HEK293T (cell line): ENCODE measurements at regions not wholly inside any gene's neighbourhood (a gene's known extent, or its start where the extent isn't known, plus 50 kb on each side); places are given as distances from the start of the nearest gene placed in this dataset.
"Not testable (repeated sequence)": the region's sequence is repeated elsewhere in the genome, so short reads cannot be mapped to it uniquely, and the experiment has no call there.

ENCODE experiments used
- CTCF ChIA-PET: fragments of 350-600 bp; formaldehyde crosslinking; extraction: SDS; loops from one replicate; lab custom pipeline; 2021; ENCODE audit warnings: antibody characterized with exemption, inconsistent platforms; lab: Yijun Ruan, JAX
- POLR2A ChIA-PET: fragments of 350-600 bp; formaldehyde crosslinking; extraction: SDS; loops from one replicate; lab custom pipeline; 2020; ENCODE audit warnings: antibody characterized with exemption, inconsistent platforms; lab: Yijun Ruan, JAX
- DNase-seq: peaks from one replicate; pipeline ENCODE4 v3.0.0; 2012; ENCODE audit warnings: mixed read lengths; ENCODE audit errors: extremely low spot score
- ARNT ChIP-seq: fragments of 450-650 bp; IDR thresholded peaks from 2 replicates; pipeline ENCODE4 v1.6.1; 2017; ENCODE audit warnings: mild to moderate bottlenecking
- BHLHE40 ChIP-seq: fragments of 450-650 bp; IDR thresholded peaks from 2 replicates; pipeline ENCODE4 v1.6.1; 2016; ENCODE audit warnings: mild to moderate bottlenecking, moderate library complexity, borderline replicate concordance
- CTBP1 ChIP-seq: fragments of 450-650 bp; IDR thresholded peaks from 2 replicates; pipeline ENCODE4 v1.6.1; 2016; ENCODE audit warnings: borderline replicate concordance
- ELF4 ChIP-seq: fragments of 450-650 bp; IDR thresholded peaks from 2 replicates; pipeline ENCODE4 v1.6.1; 2017; ENCODE audit warnings: antibody characterized with exemption
- FOXA1 ChIP-seq: fragments of 450-650 bp; IDR thresholded peaks from 2 replicates; pipeline ENCODE4 v1.6.1; 2016; ENCODE audit warnings: mild to moderate bottlenecking
- FOXK2 ChIP-seq: fragments of 450-650 bp; IDR thresholded peaks from 2 replicates; pipeline ENCODE4 v1.6.1; 2016; ENCODE audit warnings: mild to moderate bottlenecking
- FOXM1 ChIP-seq: fragments of 450-650 bp; IDR thresholded peaks from 2 replicates; pipeline ENCODE4 v1.6.1; 2017; ENCODE audit warnings: mild to moderate bottlenecking, borderline replicate concordance
- HDGF ChIP-seq: fragments of 450-650 bp; IDR thresholded peaks from 2 replicates; pipeline ENCODE4 v1.6.1; 2017; ENCODE audit warnings: antibody characterized with exemption, borderline replicate concordance
- L3MBTL2 ChIP-seq: fragments of 450-650 bp; conservative IDR thresholded peaks from 2 replicates; pipeline ENCODE4 v1.6.1; 2016; ENCODE audit warnings: mild to moderate bottlenecking
- LEF1 ChIP-seq: fragments of 450-650 bp; IDR thresholded peaks from 2 replicates; pipeline ENCODE4 v1.6.1; 2017; ENCODE audit warnings: mild to moderate bottlenecking, borderline replicate concordance
- NFRKB ChIP-seq: fragments of 450-650 bp; IDR thresholded peaks from 2 replicates; pipeline ENCODE4 v1.6.1; 2016; ENCODE audit warnings: mild to moderate bottlenecking, moderate library complexity
- PKNOX1 ChIP-seq: fragments of 450-650 bp; IDR thresholded peaks from 2 replicates; pipeline ENCODE4 v1.6.1; 2016
- SP1 ChIP-seq: fragments of 450-650 bp; IDR thresholded peaks from 2 replicates; pipeline ENCODE4 v1.6.1; 2017
- SUZ12 ChIP-seq: fragments of 450-650 bp; IDR thresholded peaks from 2 replicates; pipeline ENCODE4 v1.6.1; 2016; ENCODE audit warnings: mild to moderate bottlenecking
- TARDBP ChIP-seq: fragments of 450-650 bp; IDR thresholded peaks from 2 replicates; pipeline ENCODE4 v1.6.1; 2016
- ZNF384 ChIP-seq: fragments of 450-650 bp; IDR thresholded peaks from 2 replicates; pipeline ENCODE4 v1.6.1; 2016

- no peak for DNase-seq
- TF ChIP-seq PKNOX1 (no peak), CTBP1 (no peak), BHLHE40 (no peak), SP1 (no peak), FOXM1 (no peak), LEF1 (no peak), SUZ12 (no peak), HDGF (no peak), FOXA1 (no peak), ZNF384 (no peak), FOXK2 (no peak), ARNT (no peak), ELF4 (no peak), TARDBP (no peak)
- ChIA-PET CTCF (no interaction called here), POLR2A (no interaction called here)
These were observed 1124.7 kb upstream of the ACVR2A start for GRCh38 chr2:146720170-146720569.

- CTCF ChIA-PET, result no interaction called here
- no peak for TF ChIP-seq LEF1
- no peak for TF ChIP-seq FOXK2
- TF ChIP-seq SP1, result no peak
- no peak for TF ChIP-seq HDGF
- no peak for TF ChIP-seq NFRKB
- no peak for TF ChIP-seq CTBP1
- TF ChIP-seq PKNOX1, result no peak
- TF ChIP-seq ZNF384, result no peak
- TF ChIP-seq ARNT, result no peak
- TF ChIP-seq SUZ12, result no peak
- TF ChIP-seq TARDBP, result no peak
- TF ChIP-seq FOXM1, result no peak
- TF ChIP-seq BHLHE40, result no peak
- no peak for TF ChIP-seq L3MBTL2
- POLR2A ChIA-PET, result no interaction called here
- no peak for DNase-seq
These were observed 1128.2 kb upstream of the ACVR2A start for GRCh38 chr2:146716591-146716990.

DNA sequence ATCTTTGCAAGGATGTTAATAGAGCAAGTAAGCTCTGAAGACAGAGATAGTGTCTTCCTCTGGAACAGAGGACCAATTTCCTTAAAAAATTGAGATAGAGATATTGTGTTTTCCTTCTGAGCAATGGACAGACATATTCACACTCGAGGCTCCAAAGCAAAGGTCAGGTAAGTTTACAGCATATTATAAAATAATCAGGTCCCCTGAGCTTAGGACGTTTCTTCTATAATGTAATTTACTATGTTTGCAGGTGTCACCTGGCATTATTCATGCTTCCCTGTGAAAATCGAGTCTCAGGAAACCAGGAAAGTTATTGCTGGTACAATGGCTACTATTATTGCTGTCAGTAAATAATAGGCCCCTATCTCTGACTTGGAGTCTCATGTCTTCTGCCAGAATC, 1135.8 kb upstream of the ACVR2A start:
- ChIA-PET CTCF (no interaction called here), POLR2A (no interaction called here)
- TF ChIP-seq FOXK2 (no peak), FOXM1 (no peak), PKNOX1 (no peak), TARDBP (no peak), CTBP1 (no peak), ELF4 (no peak), L3MBTL2 (no peak), LEF1 (no peak), FOXA1 (no peak), NFRKB (no peak), HDGF (no peak), SP1 (no peak), BHLHE40 (no peak), ARNT (no peak), ZNF384 (no peak), SUZ12 (no peak)
- DNase-seq, result no peak

DNA sequence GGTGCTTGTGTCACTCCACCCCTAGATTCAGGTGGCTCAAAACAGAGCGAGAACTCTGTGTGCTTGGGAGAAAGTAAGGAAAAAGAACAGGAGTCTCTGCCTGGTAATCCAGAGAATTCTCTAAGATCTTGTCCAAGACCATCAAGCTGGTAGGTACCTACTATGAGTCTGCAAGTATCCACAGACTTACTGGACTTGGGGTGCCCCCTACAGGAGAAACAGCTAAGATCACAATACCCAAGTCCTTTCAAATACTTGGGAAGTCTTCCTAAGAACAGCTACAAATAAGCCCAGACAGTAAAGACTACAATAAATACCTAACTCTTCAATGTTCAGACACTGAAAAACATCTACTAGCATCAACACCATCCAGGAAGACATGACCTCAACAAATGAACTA, 1143.6 kb upstream of the ACVR2A start:
- no peak for TF ChIP-seq ARNT
- no peak for TF ChIP-seq TARDBP
- TF ChIP-seq CTBP1, result no peak
- no peak for TF ChIP-seq L3MBTL2
- TF ChIP-seq FOXK2, result no peak
- TF ChIP-seq HDGF, result no peak
- TF ChIP-seq ELF4, result no peak
- TF ChIP-seq SP1, result no peak
- no peak for TF ChIP-seq PKNOX1
- no peak for TF ChIP-seq FOXM1
- no peak for TF ChIP-seq NFRKB
- no peak for TF ChIP-seq SUZ12
- no peak for DNase-seq
- POLR2A ChIA-PET, result no interaction called here
- CTCF ChIA-PET, result interaction anchor here (0.5 kb wide), 1 partner anchor 12 kb away, joined by 4 read pairs; no protein-coding TSS in a partner anchor

DNA sequence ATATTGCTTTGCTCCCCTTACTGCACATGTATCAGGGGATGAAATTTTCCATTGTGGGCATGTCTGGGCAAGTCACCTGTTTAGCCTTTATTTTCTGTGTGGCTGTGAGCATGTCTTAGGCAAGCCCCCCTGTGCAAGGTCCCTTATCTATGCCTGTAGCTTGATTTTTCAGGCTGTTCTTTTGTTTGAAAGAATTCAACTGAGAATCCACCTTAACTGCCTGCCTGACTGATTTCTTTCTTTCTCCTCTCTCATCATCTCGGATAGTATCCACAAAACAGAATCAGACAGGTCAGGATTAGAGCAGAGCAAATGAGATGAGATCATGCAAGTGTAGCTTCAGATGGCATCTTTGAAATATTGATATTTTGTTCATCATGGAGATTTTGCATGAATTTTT, 1147.5 kb upstream of the ACVR2A start:
- ChIA-PET CTCF (no interaction called here), POLR2A (no interaction called here)
- TF ChIP-seq FOXM1, result no peak
- no peak for TF ChIP-seq PKNOX1
- TF ChIP-seq ELF4, result no peak
- TF ChIP-seq FOXA1, result no peak
- TF ChIP-seq CTBP1, result no peak
- TF ChIP-seq L3MBTL2, result no peak
- TF ChIP-seq BHLHE40, result no peak
- no peak for TF ChIP-seq LEF1
- TF ChIP-seq HDGF, result no peak
- no peak for TF ChIP-seq TARDBP
- TF ChIP-seq ARNT, result no peak
- no peak for TF ChIP-seq SP1
- TF ChIP-seq SUZ12, result no peak
- no peak for DNase-seq

GRCh38 chr2:146696787-146697186, 1148.0 kb upstream of the ACVR2A start:
- CTCF ChIA-PET, DNase-seq, POLR2A ChIA-PET: not testable (repeated sequence)
